Left renal pelvis (tissue), 4 donors: ENCODE measurements at regions not wholly inside any gene's neighbourhood (a gene's known extent, or its start where the extent isn't known, plus 50 kb on each side); places are given as distances from the start of the nearest gene placed in this dataset.
"Not testable (repeated sequence)": the region's sequence is repeated elsewhere in the genome, so short reads cannot be mapped to it uniquely, and the experiment has no call there.

ENCODE experiments used
- DNase-seq, 4 donors: peaks; one replicate each; pipeline ENCODE4 v3.0.0-alpha.2; 2013; ENCODE audit warnings: low read depth in 4 of 4, low spot score in 3 of 4

DNA sequence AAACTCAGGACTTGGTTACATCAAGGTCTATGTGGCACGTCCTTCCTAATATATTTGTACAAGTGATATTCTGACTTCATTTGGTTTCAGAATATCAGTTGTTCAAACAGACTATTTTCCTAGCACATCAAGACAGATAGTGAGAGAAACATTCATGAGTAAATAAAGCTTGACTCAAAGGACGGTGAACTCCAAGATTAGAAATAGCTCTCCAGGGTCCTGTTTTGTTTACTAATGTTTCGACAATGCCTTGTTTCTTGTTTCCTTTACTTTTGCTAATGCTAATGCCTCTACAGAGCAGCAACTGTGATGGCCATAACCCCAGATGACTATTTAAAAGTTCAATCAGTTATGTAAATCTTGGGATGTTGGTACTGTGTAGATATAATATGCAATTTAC lies 313.9 kb downstream of the KLF12 start:
- no peak for DNase-seq

DNA sequence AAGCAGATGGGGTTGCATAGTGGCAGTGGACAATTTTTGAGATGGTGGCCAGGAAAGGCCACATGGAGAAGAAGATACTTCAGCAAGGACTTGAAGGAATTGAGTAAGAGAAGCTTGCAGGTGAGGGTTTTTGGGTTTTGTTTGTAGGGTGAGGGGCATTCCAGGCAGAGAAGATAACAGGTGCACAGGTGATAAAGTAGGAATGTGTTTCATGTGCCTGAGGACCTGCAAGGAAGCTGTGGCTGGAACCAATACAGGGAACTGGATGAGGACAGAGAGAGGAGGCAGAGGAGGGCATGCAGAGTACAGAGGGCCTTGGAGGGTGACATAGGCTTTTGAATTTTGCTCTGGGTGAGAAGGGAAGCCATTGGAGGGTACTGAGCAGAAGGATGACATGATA lies 314.5 kb downstream of the KLF12 start:
- no peak for DNase-seq

DNA sequence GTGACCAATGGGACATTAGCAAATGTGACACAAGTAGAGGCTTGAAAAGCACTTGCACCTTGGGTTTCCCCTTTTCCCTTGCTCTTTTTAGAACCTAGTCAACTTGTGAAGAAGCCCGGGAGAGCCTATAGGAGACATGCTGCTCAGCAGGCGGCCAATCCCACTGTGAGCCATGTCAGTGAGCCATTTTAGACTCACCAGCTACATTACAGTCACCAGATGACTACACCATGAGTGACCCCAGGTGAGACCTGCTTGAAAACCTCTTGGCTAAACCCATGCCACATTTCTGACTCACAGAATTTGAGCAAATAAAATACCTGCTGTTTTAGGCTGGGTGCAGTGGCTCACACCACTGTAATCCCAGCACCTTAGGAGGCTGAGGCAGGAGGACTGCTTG lies 317.5 kb downstream of the KLF12 start:
- no peak for DNase-seq

DNA sequence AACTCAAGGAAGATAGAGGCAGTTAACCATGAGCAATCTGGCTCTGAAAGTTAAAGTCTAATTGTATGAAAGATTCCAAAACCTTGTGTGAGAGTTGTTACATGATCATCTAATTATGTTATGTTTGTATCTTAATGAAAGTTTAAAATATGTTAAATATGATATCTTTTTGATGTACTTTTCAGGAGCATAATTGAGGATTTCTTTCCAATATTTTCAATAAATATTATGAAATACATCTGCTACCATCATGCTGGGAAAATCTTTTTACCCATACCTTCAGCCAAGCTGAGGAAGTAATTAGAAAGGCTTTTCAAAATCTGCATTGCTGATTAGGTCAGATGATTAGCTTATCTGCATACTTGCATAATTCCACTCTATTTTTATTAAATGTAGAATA lies 318.4 kb downstream of the KLF12 start:
- no peak for DNase-seq

- no peak for DNase-seq
Measured at GRCh38 chr13:73810647-73811046, 323.6 kb downstream of the KLF12 start.

GRCh38 chr13:73809561-73809960 lies 324.6 kb downstream of the KLF12 start:
- no peak for DNase-seq

GRCh38 chr13:73808318-73808717 lies 325.9 kb downstream of the KLF12 start:
- no peak for DNase-seq

DNA sequence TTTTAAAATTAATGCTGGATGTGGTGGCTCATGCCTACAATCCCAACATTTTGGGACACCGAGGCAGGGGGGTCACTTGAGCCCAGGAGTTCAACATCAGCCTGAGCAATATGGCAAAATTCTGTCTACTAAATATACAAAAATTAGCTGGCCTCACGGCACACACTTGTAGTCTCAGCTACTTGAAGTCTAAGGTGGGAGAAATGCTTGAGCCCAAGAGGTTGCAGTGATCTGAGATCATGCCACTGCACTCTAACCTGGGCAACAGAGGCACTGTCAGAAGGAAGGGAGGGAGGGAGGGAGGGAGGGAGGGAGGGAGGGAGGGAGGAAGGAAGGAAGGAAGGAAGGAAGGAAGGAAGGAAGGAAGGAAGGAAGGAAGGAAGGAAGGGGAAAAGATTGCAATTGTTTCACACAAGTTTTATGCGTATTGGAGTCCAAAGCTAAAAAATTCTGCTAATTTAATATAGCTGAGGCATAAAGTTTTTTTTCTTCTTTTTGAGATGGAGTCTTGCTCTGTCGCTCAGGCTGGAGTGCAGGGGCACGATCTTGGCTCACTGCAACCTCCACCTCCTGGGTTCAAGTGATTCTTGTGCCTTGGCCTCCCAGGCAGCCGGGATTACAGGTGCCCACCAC lies 328.8 kb downstream of the KLF12 start:
- not testable (repeated sequence) for DNase-seq

- no peak for DNase-seq
Measured at GRCh38 chr13:73803997-73804396, 330.2 kb downstream of the KLF12 start.

- no peak for DNase-seq
Measured at GRCh38 chr13:73800011-73800410, 334.2 kb downstream of the KLF12 start.

DNA sequence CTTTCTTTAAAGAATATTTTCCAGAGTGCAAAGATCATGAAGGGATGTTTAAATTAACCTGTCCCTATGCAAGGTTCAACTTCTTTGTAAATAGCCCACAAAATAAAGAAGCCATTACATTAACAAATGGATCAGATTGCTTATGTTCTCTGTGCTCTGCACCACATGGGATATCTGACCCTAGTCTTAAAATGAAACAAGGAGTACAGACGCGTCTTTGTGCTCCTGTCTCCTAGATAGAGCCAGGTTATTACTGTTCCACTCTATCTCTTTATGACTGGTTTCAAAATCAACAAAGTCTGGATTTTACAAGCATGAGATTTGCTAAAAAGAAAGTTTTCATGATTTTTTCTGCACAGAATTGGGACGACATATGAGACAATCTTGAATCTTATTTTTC lies 339.4 kb downstream of the KLF12 start:
- DNase-seq, result no peak

DNA sequence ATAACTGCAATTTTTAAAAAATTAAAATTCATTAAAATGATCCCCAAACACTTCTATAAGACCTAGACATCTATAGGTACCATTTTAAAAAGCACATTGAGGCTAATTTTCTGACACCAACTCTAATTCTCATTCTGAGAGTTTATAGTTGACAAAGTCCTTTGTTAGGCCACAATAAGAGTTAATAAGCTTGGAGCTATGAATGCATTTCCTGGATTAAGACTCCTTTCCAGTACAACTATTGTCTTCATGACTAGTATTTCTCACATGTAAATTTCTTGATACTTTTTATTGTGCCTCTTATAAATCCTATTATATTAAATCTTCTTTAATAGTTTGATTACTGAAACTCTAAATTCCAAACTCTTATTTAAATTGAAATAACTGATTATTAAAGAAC lies 340.8 kb downstream of the KLF12 start:
- DNase-seq, result no peak

- no peak for DNase-seq
Measured at GRCh38 chr13:73792796-73793195, 341.4 kb downstream of the KLF12 start.

- no peak for DNase-seq
Measured at GRCh38 chr13:73782450-73783449, 351.5 kb downstream of the KLF12 start.

DNA sequence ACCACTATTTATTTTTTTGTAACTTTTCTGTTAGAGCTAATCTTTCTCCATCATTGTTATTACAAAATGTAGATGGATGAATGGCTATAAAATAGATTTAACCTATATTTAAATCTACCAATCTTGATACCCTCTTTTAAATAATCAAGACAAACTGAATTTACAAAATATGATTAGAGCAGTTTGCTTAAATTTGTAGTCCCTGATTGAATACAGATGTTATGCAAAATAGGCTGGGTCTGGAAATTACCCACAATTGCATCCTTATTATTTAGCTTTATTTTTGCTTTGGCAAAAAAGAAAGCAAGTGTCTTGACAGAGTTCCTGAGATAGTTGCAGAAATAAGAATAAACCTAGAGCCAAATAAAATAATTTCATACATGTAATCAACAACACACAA lies 352.8 kb downstream of the KLF12 start:
- no peak for DNase-seq

GRCh38 chr13:73779881-73780280 lies 354.3 kb downstream of the KLF12 start:
- DNase-seq, result no peak

DNA sequence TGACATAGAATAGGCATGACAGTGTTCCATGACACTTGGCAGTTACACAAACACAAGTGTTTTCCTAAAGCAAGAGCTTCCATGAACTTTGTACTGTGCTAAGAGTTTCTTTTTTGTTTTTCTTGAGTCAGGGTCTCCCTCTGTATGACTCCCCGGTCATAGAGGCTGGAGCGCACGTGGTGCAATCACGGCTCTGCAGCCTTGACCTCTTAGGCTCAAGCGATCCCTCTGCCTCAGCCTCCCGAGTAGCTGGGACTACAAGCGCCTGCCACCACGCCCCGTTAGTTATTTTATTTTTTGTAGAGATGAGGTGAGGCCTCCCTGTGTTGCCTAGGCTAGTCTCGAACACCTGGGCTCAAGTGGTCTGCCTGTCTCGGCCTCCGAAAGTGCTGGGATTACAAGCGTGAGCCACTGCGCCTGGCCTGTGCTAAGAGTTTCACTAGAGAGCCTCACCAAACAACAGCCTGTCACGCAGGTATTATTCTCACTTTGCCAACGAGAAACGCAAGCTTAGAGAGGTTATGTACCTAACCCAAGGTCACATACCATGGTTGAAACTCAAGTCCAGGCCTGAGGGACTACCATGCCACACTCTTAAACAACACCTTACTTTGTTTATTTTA lies 355.9 kb downstream of the KLF12 start:
- no peak for DNase-seq

DNA sequence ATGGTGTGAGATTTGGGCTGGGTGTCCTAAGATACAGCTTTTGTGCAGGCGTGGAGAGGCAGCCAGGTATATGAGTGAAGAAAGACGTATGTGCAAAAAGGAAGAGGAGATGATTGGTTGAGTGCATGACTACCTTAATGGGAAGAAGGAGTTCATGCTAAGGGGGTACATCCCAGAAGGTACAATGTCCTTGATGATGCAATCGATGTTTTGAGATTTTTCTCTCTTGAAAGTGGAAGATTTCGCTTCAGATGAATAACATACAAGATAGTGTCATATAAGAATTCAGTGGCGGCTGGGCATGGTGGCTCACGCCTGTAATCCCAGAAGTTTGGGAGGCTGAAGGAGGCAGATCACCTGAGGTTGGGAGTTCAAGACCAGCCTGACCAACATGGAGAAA lies 357.1 kb downstream of the KLF12 start:
- no peak for DNase-seq

GRCh38 chr13:73776151-73776785 lies 357.9 kb downstream of the KLF12 start:
- no peak for DNase-seq

DNA sequence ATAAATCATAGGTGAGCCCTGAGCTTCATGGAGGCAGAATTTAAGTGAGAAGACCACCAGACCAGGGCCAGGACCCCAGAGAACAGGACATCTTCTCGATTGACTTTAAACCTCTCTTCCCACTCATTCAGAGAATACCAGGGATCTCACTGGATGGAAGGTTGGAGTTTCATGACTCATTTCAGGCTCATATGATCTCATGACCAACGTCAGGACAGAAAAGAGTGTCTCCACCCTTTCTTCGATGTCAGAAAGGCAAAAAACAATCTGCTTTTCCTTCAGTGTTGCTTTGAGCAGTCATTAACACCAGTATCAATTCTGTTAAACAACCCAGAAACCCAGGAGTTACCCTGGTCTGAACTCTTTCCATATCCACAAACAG lies 361.0 kb downstream of the KLF12 start:
- no peak for DNase-seq
